Neural cell (in vitro differentiated cells): ENCODE measurements at regions not wholly inside any gene's neighbourhood (a gene's known extent, or its start where the extent isn't known, plus 50 kb on each side); places are given as distances from the start of the nearest gene placed in this dataset.

Experiments
- H2AFZ ChIP-seq: fragments of 200-600, 300-800 bp; sonication (generic), shearing (Covaris generic); 2 replicates; pipeline ENCODE4 v1.6.0; 2014; ENCODE audit warnings: low read depth, mild to moderate bottlenecking, antibody characterized with exemption, low read length, moderate library complexity
- H3F3A ChIP-seq: fragments of 200-600 bp; shearing (Covaris generic); 2 replicates; pipeline ENCODE4 v1.6.1; 2016; ENCODE audit warnings: mild to moderate bottlenecking, moderate library complexity, mixed read lengths, antibody characterized with exemption, low read length; ENCODE audit not compliant: insufficient read depth, poor library complexity, severe bottlenecking
- H3K27ac ChIP-seq: fragments of 200-600, 300-800 bp; sonication (generic), shearing (Covaris generic); 2 replicates; pipeline ENCODE4 v1.5.1; 2014; ENCODE audit warnings: mild to moderate bottlenecking, low read length, moderate library complexity
- H3K27me3 ChIP-seq: fragments of 300-800, 200-600 bp; sonication (generic), shearing (Covaris generic); 2 replicates; pipeline ENCODE4 v1.6.0; 2014; ENCODE audit warnings: mild to moderate bottlenecking, low read depth, low read length, moderate library complexity; ENCODE audit not compliant: insufficient read depth
- H3K36me3 ChIP-seq: fragments of 300-800, 200-600 bp; sonication (generic), shearing (Covaris generic); 2 replicates; pipeline ENCODE4 v1.5.1; 2014; ENCODE audit warnings: mild to moderate bottlenecking, antibody characterized with exemption, low read length, moderate library complexity; ENCODE audit not compliant: insufficient read depth
- H3K4me2 ChIP-seq: fragments of 300-800, 200-600 bp; sonication (generic), shearing (Covaris generic); 2 replicates; pipeline ENCODE4 v1.6.0; 2014; ENCODE audit warnings: mild to moderate bottlenecking, low read length
- H3K4me3 ChIP-seq: fragments of 300-800, 200-600 bp; sonication (generic), shearing (Covaris generic); 2 replicates; pipeline ENCODE4 v1.5.1; 2014; ENCODE audit warnings: mild to moderate bottlenecking, low read length, moderate library complexity
- H3K79me2 ChIP-seq: fragments of 200-600 bp; shearing (Covaris generic); replicated peaks from 2 replicates; pipeline ENCODE4 v1.6.0; 2014; ENCODE audit warnings: mild to moderate bottlenecking, low read length, moderate library complexity; ENCODE audit not compliant: insufficient read depth
- H3K9ac ChIP-seq: fragments of 300-800, 200-600 bp; sonication (generic), shearing (Covaris generic); 2 replicates; pipeline ENCODE4 v1.6.1; 2016; ENCODE audit warnings: mild to moderate bottlenecking, low read length, mixed read lengths
- H3K9me2 ChIP-seq: fragments of 200-600 bp; shearing (Covaris generic); 2 replicates; pipeline ENCODE4 v1.6.1; 2016; ENCODE audit warnings: mild to moderate bottlenecking, low read length, mixed read lengths; ENCODE audit not compliant: insufficient read depth
- H3K9me3 ChIP-seq: fragments of 200-600, 300-800 bp; sonication (generic), shearing (Covaris generic); 2 replicates; pipeline ENCODE4 v1.6.1; 2016; ENCODE audit warnings: mild to moderate bottlenecking, mixed run types, low read length, moderate library complexity, mixed read lengths
- H4K20me1 ChIP-seq: fragments of 200-600 bp; shearing (Covaris generic); 2 replicates; pipeline ENCODE4 v1.6.1; 2016; ENCODE audit warnings: mild to moderate bottlenecking, mixed run types; ENCODE audit not compliant: insufficient read depth
- CTCF ChIP-seq: fragments of 450-650 bp; IDR thresholded peaks from 2 replicates; pipeline ENCODE4 v1.5.1; 2014; ENCODE audit warnings: antibody characterized with exemption, mild to moderate bottlenecking, moderate library complexity; ENCODE audit not compliant: poor library complexity, severe bottlenecking
- EP300 ChIP-seq: fragments of 450-650 bp; conservative IDR thresholded peaks from 2 replicates; pipeline ENCODE4 v1.6.1; 2014; ENCODE audit warnings: antibody characterized with exemption, mild to moderate bottlenecking, moderate library complexity; ENCODE audit not compliant: poor library complexity, severe bottlenecking
- EZH2 ChIP-seq: fragments of 200-600, 300-800 bp; shearing (Covaris generic), sonication (generic); IDR thresholded peaks from 2 replicates; pipeline ENCODE4 v1.6.1; 2014; ENCODE audit warnings: antibody characterized with exemption, low read length, borderline replicate concordance, mild to moderate bottlenecking; ENCODE audit not compliant: insufficient read depth, poor library complexity, severe bottlenecking
- MXI1 ChIP-seq: fragments of 450-650 bp; conservative IDR thresholded peaks from 2 replicates; pipeline ENCODE4 v1.6.1; 2014; ENCODE audit warnings: antibody characterized with exemption, mild to moderate bottlenecking; ENCODE audit not compliant: poor library complexity, severe bottlenecking
- POLR2AphosphoS5 ChIP-seq: IDR thresholded peaks from 2 replicates; pipeline ENCODE4 v1.6.1; 2012
- RAD21 ChIP-seq: fragments of 450-650 bp; conservative IDR thresholded peaks from 2 replicates; pipeline ENCODE4 v1.6.1; 2014; ENCODE audit warnings: antibody characterized with exemption, mild to moderate bottlenecking, moderate library complexity
- REST ChIP-seq: IDR thresholded peaks from 2 replicates; pipeline ENCODE4 v1.6.1; 2012; ENCODE audit warnings: borderline replicate concordance
- SMC3 ChIP-seq: fragments of 450-650 bp; conservative IDR thresholded peaks from 2 replicates; pipeline ENCODE4 v1.6.1; 2014; ENCODE audit warnings: antibody characterized with exemption, mild to moderate bottlenecking, moderate library complexity; ENCODE audit not compliant: poor library complexity
- TAF1 ChIP-seq: IDR thresholded peaks from 2 replicates; pipeline ENCODE4 v1.6.1; 2012; ENCODE audit warnings: low read depth

- TF ChIP-seq REST = no peak
- no peak for TF ChIP-seq RAD21
- no peak for TF ChIP-seq POLR2AphosphoS5
- TF ChIP-seq SMC3 = no peak
- TF ChIP-seq EP300 = no peak
- TF ChIP-seq MXI1 = no peak
- TF ChIP-seq EZH2 = no peak
- Histone ChIP-seq H3F3A (no peaks in the 10 kb centered on the region), H3K4me2 (no peak overlapping the region), H3K27me3 (no peaks in the 10 kb centered on the region), H3K9me3 (no peaks in the 10 kb centered on the region), H3K27ac (no peak overlapping the region), H3K4me3 (no peak overlapping the region), H2AFZ (no peak overlapping the region), H3K36me3 (no peaks in the 10 kb centered on the region), H4K20me1 (no peaks in the 10 kb centered on the region), H3K9ac (no peak overlapping the region), H3K9me2 (no peaks in the 10 kb centered on the region), H3K79me2 (no peaks in the 10 kb centered on the region)
These were observed 289.8 kb upstream of the CLNK start for GRCh38 chr4:10974371-10974770.

GRCh38 chr4:10973686-10974085 lies 289.1 kb upstream of the CLNK start:
- Histone ChIP-seq H3K27ac (no peak overlapping the region), H4K20me1 (no peaks in the 10 kb centered on the region), H2AFZ (no peak overlapping the region), H3F3A (no peaks in the 10 kb centered on the region), H3K36me3 (no peaks in the 10 kb centered on the region), H3K4me2 (no peak overlapping the region), H3K4me3 (no peak overlapping the region), H3K9me3 (no peaks in the 10 kb centered on the region), H3K9ac (no peak overlapping the region), H3K9me2 (no peaks in the 10 kb centered on the region), H3K79me2 (no peaks in the 10 kb centered on the region), H3K27me3 (no peaks in the 10 kb centered on the region)
- TF ChIP-seq POLR2AphosphoS5 = no peak
- no peak for TF ChIP-seq CTCF
- no peak for TF ChIP-seq EZH2
- no peak for TF ChIP-seq RAD21
- no peak for TF ChIP-seq EP300
- no peak for TF ChIP-seq TAF1
- TF ChIP-seq SMC3 = no peak
- no peak for TF ChIP-seq MXI1
- no peak for TF ChIP-seq REST
